Epithelial cell of prostate (primary cell): ENCODE measurements at regions not wholly inside any gene's neighbourhood (a gene's known extent, or its start where the extent isn't known, plus 50 kb on each side); places are given as distances from the start of the nearest gene placed in this dataset.

Experiments used
- DNase-seq: peaks from one replicate; pipeline ENCODE4 v3.0.0-alpha.2; 2011; ENCODE audit warnings: low read depth, low spot score
- H3K27ac ChIP-seq: fragments of 450-650 bp; 2 replicates; pipeline ENCODE4 v1.5.1; 2017; ENCODE audit warnings: mild to moderate bottlenecking

DNA sequence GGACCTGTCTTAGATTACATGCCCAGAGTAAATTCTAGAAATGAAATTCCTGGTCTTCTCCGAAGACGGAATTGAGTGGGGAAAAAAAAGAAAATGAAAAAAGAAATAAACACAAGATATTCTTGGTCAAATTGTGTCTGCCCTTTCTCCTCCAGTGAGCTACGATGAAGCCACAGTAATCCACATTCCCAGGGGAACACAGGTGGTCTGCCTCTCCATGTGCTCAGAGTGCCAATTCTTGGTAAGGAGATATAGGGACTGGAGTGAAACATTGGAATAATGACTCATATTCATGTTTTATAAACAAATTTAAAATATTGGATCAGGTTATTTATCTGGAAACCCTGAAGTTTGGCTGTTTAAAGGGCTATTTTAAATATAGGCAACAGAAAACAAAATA lies 54.2 kb upstream of the MGST2 start:
- H3K27ac ChIP-seq: no peak overlapping the region
- DNase-seq: no peak

- no peak overlapping the region for H3K27ac ChIP-seq
- no peak for DNase-seq
Measured at GRCh38 chr4:139609647-139610046, 53.6 kb upstream of the SETD7 start.

DNA sequence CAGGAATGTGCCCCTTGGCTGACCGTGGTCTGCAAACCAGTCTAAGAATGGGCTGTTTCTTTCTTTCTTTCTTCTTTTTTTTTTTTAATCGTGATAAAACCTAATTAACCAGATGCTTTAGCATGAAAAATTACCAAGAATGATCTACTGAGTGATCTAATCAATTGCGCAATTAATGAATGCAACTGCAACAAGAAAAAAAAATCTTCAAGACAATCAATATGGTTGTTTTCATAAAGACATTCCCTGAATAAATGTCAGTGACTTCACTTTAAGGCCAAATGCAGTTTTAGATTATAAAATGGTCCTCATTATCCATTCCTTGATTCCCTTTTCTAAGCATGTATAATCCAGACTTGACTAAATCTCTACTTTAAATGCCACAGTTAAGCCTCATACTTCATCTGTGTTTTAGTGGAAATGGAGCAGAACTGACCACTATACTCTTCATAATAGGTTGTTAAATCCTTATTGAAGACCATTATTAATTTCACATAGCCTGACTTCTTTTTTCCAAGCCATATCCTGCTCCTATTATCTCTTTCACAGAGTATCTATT lies 51.6 kb upstream of the SETD7 start:
- H3K27ac ChIP-seq: peak overlapping the region; percentile 9
- no peak for DNase-seq

DNA sequence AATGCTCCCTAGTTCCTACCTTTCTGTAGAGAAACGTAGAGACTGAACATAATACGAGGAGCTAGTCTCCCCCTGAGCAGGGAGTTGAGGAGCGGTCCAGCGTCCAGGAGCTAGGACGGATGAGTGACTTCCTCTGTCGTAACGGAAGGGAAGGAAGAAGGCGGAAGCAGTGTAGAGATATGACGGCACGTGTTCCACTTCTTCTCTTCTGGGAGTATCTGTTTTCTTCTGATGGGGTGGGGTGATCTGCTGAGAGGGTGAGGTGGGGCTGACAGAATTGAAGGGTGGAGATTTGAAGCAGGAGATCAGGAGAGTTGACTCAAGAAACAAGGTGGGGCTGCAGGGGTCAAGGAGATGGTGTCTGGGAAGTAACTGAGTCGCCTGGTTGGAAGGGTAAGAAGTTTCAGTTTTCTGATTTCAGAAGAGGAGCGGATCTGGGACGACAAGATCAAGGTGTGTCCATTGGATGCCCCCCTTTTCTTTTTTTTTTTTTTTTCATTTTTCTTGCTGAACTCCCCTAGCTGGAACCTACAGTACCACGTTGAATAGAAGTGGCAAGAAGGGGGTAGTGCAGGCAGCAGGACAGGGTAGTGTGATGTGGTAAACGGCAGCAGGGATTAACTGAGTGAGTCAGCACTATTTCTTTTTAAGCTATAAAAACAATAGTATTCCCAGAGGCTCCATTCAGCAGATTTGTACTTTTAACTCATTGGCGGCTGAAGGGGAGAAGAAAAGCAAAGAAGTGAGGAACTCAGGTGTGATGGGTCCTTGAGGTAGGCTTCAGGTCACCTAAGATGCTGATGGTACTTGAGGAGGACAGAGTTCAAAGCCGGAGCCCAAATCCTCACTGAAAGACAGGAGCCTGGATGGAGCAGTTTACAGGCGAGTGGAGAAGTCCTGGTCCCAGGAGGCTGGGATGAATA lies 50.8 kb upstream of the SETD7 start:
- DNase-seq: no peak
- peak overlapping the region; percentile 9 for H3K27ac ChIP-seq

DNA sequence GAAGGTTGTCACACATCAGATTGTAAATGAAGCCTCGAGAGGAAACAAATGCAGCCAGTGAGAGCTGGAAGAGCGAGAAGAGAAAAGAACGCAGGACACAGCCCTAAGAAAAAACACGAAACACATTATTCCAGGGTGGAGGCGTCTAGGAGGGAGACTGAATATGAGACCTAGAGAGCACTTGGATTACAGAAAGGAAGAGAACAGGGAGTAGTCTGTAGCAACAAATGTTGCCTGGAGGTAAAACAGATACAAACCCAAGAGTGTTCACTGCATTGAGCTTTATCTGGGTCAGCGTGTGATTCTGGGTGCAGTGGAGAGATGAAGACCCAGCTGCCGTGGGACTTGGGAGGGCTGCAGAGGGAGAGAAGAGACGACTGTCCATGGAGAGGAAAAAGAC lies 50.1 kb upstream of the SETD7 start:
- DNase-seq: no peak
- H3K27ac ChIP-seq: no peak overlapping the region
